Stomach (tissue), 4 donors: ENCODE measurements at regions not wholly inside any gene's neighbourhood (a gene's known extent, or its start where the extent isn't known, plus 50 kb on each side); places are given as distances from the start of the nearest gene placed in this dataset.

Source experiments
- CTCF ChIP-seq, 7 experiments: fragments of 450-650 bp in 4 of 7; fragments of 200-600 bp in 3 of 7; sonication (generic) in 3 of 7; IDR thresholded peaks; one replicate each; pipeline ENCODE4 v1.5.1; 2016 to 2019; ENCODE audit warnings: antibody characterized with exemption in 7 of 7, control low read depth in 2 of 7, mild to moderate bottlenecking in 1 of 7
- POLR2AphosphoS5 ChIP-seq, 3 donors: sonication (generic); formaldehyde crosslinking; IDR thresholded peaks; one replicate each; pipeline ENCODE4 v1.6.1; 2016; ENCODE audit warnings: antibody characterized with exemption in 3 of 3

GRCh38 chr3:106366352-106366751 is 497.5 kb upstream of the CBLB start:
- TF ChIP-seq CTCF (IDR thresholded peaks at IDR 0.05): no peak
- no peak for TF ChIP-seq POLR2AphosphoS5 (IDR thresholded peaks at IDR 0.05)
